ENCODE measurements at regions not wholly inside any gene's neighbourhood (a gene's known extent, or its start where the extent isn't known, plus 50 kb on each side); places are given as distances from the start of the nearest gene placed in this dataset.

DNA sequence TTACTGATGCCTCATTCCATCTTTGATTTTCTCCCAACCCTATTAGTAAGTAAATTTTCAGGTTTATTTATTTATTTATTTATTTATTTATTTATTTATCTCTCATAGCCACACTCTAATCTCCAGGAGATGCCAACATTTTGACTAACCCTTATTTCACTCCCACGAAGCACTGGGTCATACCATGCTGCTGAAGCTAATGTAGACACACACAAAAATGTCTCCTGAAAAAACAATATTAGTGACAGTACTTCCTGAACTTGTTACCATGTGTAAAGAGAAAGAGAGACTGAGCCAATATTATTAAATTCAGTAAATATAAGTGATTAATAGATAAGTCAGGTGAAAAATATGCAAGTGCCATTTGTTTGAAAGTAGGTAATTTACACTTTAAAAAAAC, 402.7 kb downstream of the C4orf33 start:
- TF ChIP-seq, protein P1, sequence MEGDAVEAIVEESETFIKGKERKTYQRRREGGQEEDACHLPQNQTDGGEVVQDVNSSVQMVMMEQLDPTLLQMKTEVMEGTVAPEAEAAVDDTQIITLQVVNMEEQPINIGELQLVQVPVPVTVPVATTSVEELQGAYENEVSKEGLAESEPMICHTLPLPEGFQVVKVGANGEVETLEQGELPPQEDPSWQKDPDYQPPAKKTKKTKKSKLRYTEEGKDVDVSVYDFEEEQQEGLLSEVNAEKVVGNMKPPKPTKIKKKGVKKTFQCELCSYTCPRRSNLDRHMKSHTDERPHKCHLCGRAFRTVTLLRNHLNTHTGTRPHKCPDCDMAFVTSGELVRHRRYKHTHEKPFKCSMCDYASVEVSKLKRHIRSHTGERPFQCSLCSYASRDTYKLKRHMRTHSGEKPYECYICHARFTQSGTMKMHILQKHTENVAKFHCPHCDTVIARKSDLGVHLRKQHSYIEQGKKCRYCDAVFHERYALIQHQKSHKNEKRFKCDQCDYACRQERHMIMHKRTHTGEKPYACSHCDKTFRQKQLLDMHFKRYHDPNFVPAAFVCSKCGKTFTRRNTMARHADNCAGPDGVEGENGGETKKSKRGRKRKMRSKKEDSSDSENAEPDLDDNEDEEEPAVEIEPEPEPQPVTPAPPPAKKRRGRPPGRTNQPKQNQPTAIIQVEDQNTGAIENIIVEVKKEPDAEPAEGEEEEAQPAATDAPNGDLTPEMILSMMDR (IDR thresholded peaks at IDR 0.05) = no peak
- TF ChIP-seq POLR2A (IDR thresholded peaks at IDR 0.05; ENCODE audit: low read depth) (no peak), EP300 (IDR thresholded peaks at IDR 0.05) (no peak)
